Naive thymus-derived CD4-positive, alpha-beta T cell (primary cell): ENCODE measurements at regions not wholly inside any gene's neighbourhood (a gene's known extent, or its start where the extent isn't known, plus 50 kb on each side); places are given as distances from the start of the nearest gene placed in this dataset.

Source experiments
- ATAC-seq: fragments of 150-1000 bp; cut with Tn5 transposase; 2 replicates; pipeline ENCODE4 v1.10.0; 2021; ENCODE audit warnings: mild to moderate bottlenecking, moderate library complexity
- CTCF ChIA-PET: fragments of 350-600 bp; sonication (Branson Sonifier 250); formaldehyde crosslinking; loops from one replicate; lab custom pipeline; 2021; ENCODE audit warnings: antibody characterized with exemption; lab: Charles Lee
- POLR2A ChIA-PET: fragments of 350-600 bp; sonication (Branson Sonifier 250); formaldehyde crosslinking; loops from one replicate; lab custom pipeline; 2021; ENCODE audit warnings: antibody characterized with exemption, inconsistent platforms; lab: Charles Lee
- DNase-seq, 9 donors: peaks; one replicate each; pipeline versions ENCODE4 v3.0.0 to v3.0.0-alpha.2; 2020 to 2022; ENCODE audit warnings: mixed read lengths in 1 of 9
- H3K27ac ChIP-seq: one replicate; pipeline ENCODE4 v1.7.0; 2013; ENCODE audit warnings: mild to moderate bottlenecking, low read depth, low read length, moderate library complexity
- H3K27me3 ChIP-seq, 2 donors: one replicate each; pipeline ENCODE4 v1.7.0; 2013; ENCODE audit warnings: low read length in 2 of 2, mild to moderate bottlenecking in 2 of 2, moderate library complexity in 2 of 2; ENCODE audit not compliant: control insufficient read depth in 2 of 2, insufficient read depth in 2 of 2
- H3K36me3 ChIP-seq, 3 experiments: 1 replicate in 2 of 3; 2 replicates in 1 of 3; pipeline ENCODE4 v1.7.0; 2013; ENCODE audit warnings: low read length in 3 of 3, mild to moderate bottlenecking in 3 of 3, moderate library complexity in 1 of 3; ENCODE audit not compliant: insufficient read depth in 3 of 3, control insufficient read depth in 2 of 3
- H3K4me1 ChIP-seq, 2 donors: one replicate each; pipeline ENCODE4 v1.7.0; 2013; ENCODE audit warnings: low read length in 2 of 2, mild to moderate bottlenecking in 2 of 2, moderate library complexity in 1 of 2; ENCODE audit not compliant: control insufficient read depth in 2 of 2, insufficient read depth in 2 of 2
- H3K4me3 ChIP-seq: 2 replicates; pipeline ENCODE4 v1.7.0; 2013; ENCODE audit warnings: mild to moderate bottlenecking, low read length
- H3K9me3 ChIP-seq, 3 experiments: 1 replicate in 2 of 3; 2 replicates in 1 of 3; pipeline ENCODE4 v1.7.0; 2013; ENCODE audit warnings: low read length in 3 of 3; ENCODE audit not compliant: control insufficient read depth in 2 of 3
- H3K27ac Mint-ChIP-seq, 9 donors: one replicate each; pipeline ENCODE4 v1.8.0; 2020 to 2022; ENCODE audit warnings: mixed read lengths in 9 of 9, mild to moderate bottlenecking in 8 of 9, moderate library complexity in 5 of 9, inconsistent platforms in 2 of 9
- H3K27me3 Mint-ChIP-seq, 5 donors: one replicate each; pipeline ENCODE4 v1.8.0; 2021 to 2022; ENCODE audit warnings: mixed read lengths in 5 of 5, mild to moderate bottlenecking in 1 of 5
- H3K36me3 Mint-ChIP-seq, 5 donors: one replicate each; pipeline ENCODE4 v1.8.0; 2020 to 2022; ENCODE audit warnings: mixed read lengths in 5 of 5, mild to moderate bottlenecking in 3 of 5, inconsistent platforms in 1 of 5
- H3K4me1 Mint-ChIP-seq, 7 donors: one replicate each; pipeline ENCODE4 v1.8.0; 2020 to 2022; ENCODE audit warnings: mixed read lengths in 7 of 7, mild to moderate bottlenecking in 3 of 7, inconsistent platforms in 1 of 7
- H3K4me3 Mint-ChIP-seq, 10 donors: one replicate each; pipeline ENCODE4 v1.8.0; 2020 to 2022; ENCODE audit warnings: mild to moderate bottlenecking in 10 of 10, mixed read lengths in 10 of 10, moderate library complexity in 6 of 10, inconsistent platforms in 2 of 10
- H3K9me3 Mint-ChIP-seq, 11 donors: one replicate each; pipeline ENCODE4 v1.8.0; 2020 to 2022; ENCODE audit warnings: mixed read lengths in 11 of 11, mild to moderate bottlenecking in 4 of 11, inconsistent platforms in 1 of 11, moderate library complexity in 1 of 11
- intact Hi-C, 2 donors: fragments of 100-400 bp; cut with micrococcal nuclease; formaldehyde crosslinking; loops; one replicate each; pipeline ENCODE4 v1.15.1; 2023

GRCh38 chr2:8577573-8577972, 104.3 kb upstream of the ID2 start:
- CTCF ChIA-PET: interaction anchor here (0.6 kb wide), 1 partner anchor 1534 kb away, joined by 5 read pairs; no protein-coding TSS in a partner anchor
- Histone ChIP-seq H3K4me3 (no peak overlapping the region), H3K4me1 (peaks cover 20 to 23% of the 10 kb centered on the region in 2 donors), H3K9me3 (no peaks in the 10 kb centered on the region), H3K27ac (no peak overlapping the region), H3K36me3 (no peaks in the 10 kb centered on the region), H3K27me3 (no peaks in the 10 kb centered on the region)
- POLR2A ChIA-PET: no interaction called here
- Mint-ChIP-seq H3K27ac (no peak overlapping the region), H3K4me1 (peaks cover 34 to 51% (median 41%) of the 10 kb centered on the region in 7 donors), H3K4me3 (no peak overlapping the region), H3K27me3 (peaks cover 0 to 18% (median 9%) of the 10 kb centered on the region in 5 donors), H3K9me3 (no peaks in the 10 kb centered on the region), H3K36me3 (no peaks in the 10 kb centered on the region)
- intact Hi-C loops: no loop called here
- ATAC-seq (no peak), DNase-seq (peak in 1 of 9 donors; percentile 20)

- peaks cover 33 to 55% (median 43%) of the 10 kb centered on the region in 7 donors for H3K4me1 Mint-ChIP-seq
- DNase-seq (peak in 1 of 9 donors; percentile 15), ATAC-seq (no peak)
- Histone ChIP-seq H3K9me3 (no peaks in the 10 kb centered on the region), H3K4me1 (peaks cover 20 to 23% of the 10 kb centered on the region in 2 donors), H3K36me3 (no peaks in the 10 kb centered on the region), H3K27ac (no peak overlapping the region), H3K4me3 (no peak overlapping the region), H3K27me3 (no peaks in the 10 kb centered on the region)
- H3K4me3 Mint-ChIP-seq: peak overlapping the region in 1 of 10 donors; percentile 20
- H3K36me3 Mint-ChIP-seq: no peaks in the 10 kb centered on the region
- H3K9me3 Mint-ChIP-seq: no peaks in the 10 kb centered on the region
- POLR2A ChIA-PET: no interaction called here
- peaks cover 0 to 18% (median 9%) of the 10 kb centered on the region in 5 donors for H3K27me3 Mint-ChIP-seq
- CTCF ChIA-PET: interaction anchor here (0.6 kb wide), 1 partner anchor 1535 kb away, joined by 5 read pairs; no protein-coding TSS in a partner anchor
- peak overlapping the region in 1 of 9 donors; percentile 23 for H3K27ac Mint-ChIP-seq
- intact Hi-C loops: no loop called here
Measured at GRCh38 chr2:8578335-8579244, 103.3 kb upstream of the ID2 start.

- POLR2A ChIA-PET: no interaction called here
Measured at GRCh38 chr2:8579485-8580085, 102.3 kb upstream of the ID2 start.

GRCh38 chr2:8580316-8581233, 101.3 kb upstream of the ID2 start:
- Mint-ChIP-seq H3K9me3 (no peaks in the 10 kb centered on the region), H3K4me3 (no peak overlapping the region), H3K4me1 (peaks cover 25 to 56% (median 34%) of the 10 kb centered on the region in 7 donors)

More at GRCh38 chr2:8579485-8580085, 102.3 kb upstream of the ID2 start:
- no peak for DNase-seq
- H3K27ac ChIP-seq: no peak overlapping the region
- Mint-ChIP-seq H3K27me3 (peaks cover 5 to 18% (median 9%) of the 10 kb centered on the region in 5 donors), H3K4me1 (peaks cover 31 to 59% (median 41%) of the 10 kb centered on the region in 7 donors), H3K4me3 (no peak overlapping the region), H3K36me3 (no peaks in the 10 kb centered on the region), H3K9me3 (no peaks in the 10 kb centered on the region), H3K27ac (no peak overlapping the region)
- peaks cover 20 to 23% of the 10 kb centered on the region in 2 donors for H3K4me1 ChIP-seq
- ATAC-seq: no peak
- no peaks in the 10 kb centered on the region for H3K36me3 ChIP-seq
- no peaks in the 10 kb centered on the region for H3K27me3 ChIP-seq
- no peak overlapping the region for H3K4me3 ChIP-seq
- intact Hi-C loops: no loop called here
- CTCF ChIA-PET: no interaction called here
- H3K9me3 ChIP-seq: no peaks in the 10 kb centered on the region

GRCh38 chr2:8581234-8581561, 100.7 kb upstream of the ID2 start:
- intact Hi-C loops: no loop called here
- no peaks in the 10 kb centered on the region for H3K36me3 Mint-ChIP-seq
- H3K9me3 Mint-ChIP-seq: no peaks in the 10 kb centered on the region
- no peak overlapping the region for H3K27ac Mint-ChIP-seq
- no peak overlapping the region for H3K4me3 Mint-ChIP-seq
- H3K27me3 Mint-ChIP-seq: peaks cover 4 to 13% (median 7%) of the 10 kb centered on the region in 5 donors
- no peak overlapping the region for H3K27ac ChIP-seq
- CTCF ChIA-PET: no interaction called here
- POLR2A ChIA-PET: no interaction called here
- H3K4me1 ChIP-seq: peaks cover 8 to 10% of the 10 kb centered on the region in 2 donors
- no peaks in the 10 kb centered on the region for H3K9me3 ChIP-seq
- peaks cover 20 to 50% (median 29%) of the 10 kb centered on the region in 7 donors for H3K4me1 Mint-ChIP-seq
- peak in 1 of 9 donors; percentile 19 for DNase-seq
- H3K4me3 ChIP-seq: no peak overlapping the region
- H3K27me3 ChIP-seq: no peaks in the 10 kb centered on the region
- no peaks in the 10 kb centered on the region for H3K36me3 ChIP-seq
- no peak for ATAC-seq

More at GRCh38 chr2:8580316-8581233, 101.3 kb upstream of the ID2 start:
- ChIA-PET CTCF (no interaction called here), POLR2A (no interaction called here)
- Histone ChIP-seq H3K36me3 (no peaks in the 10 kb centered on the region), H3K4me1 (peaks cover 14 to 16% of the 10 kb centered on the region in 2 donors), H3K27me3 (no peaks in the 10 kb centered on the region), H3K27ac (no peak overlapping the region), H3K9me3 (no peaks in the 10 kb centered on the region), H3K4me3 (no peak overlapping the region)
- ATAC-seq (no peak), DNase-seq (peak in 1 of 9 donors; percentile 21)
- Mint-ChIP-seq H3K27ac (peak overlapping the region in 1 of 9 donors; percentile 80), H3K27me3 (peaks cover 5 to 16% (median 9%) of the 10 kb centered on the region in 5 donors), H3K36me3 (no peaks in the 10 kb centered on the region)
- intact Hi-C loops: no loop called here

- H3K36me3 ChIP-seq: no peaks in the 10 kb centered on the region
- peaks cover 4 to 5% of the 10 kb centered on the region in 2 donors for H3K4me1 ChIP-seq
- no peak for DNase-seq
- CTCF ChIA-PET: no interaction called here
- H3K4me3 ChIP-seq: no peak overlapping the region
- Mint-ChIP-seq H3K27ac (no peak overlapping the region), H3K36me3 (no peaks in the 10 kb centered on the region), H3K27me3 (peaks cover 2 to 10% (median 6%) of the 10 kb centered on the region in 5 donors), H3K4me1 (peaks cover 16 to 46% (median 25%) of the 10 kb centered on the region in 7 donors), H3K4me3 (no peak overlapping the region), H3K9me3 (no peaks in the 10 kb centered on the region)
- H3K27ac ChIP-seq: no peak overlapping the region
- ATAC-seq: no peak
- no peaks in the 10 kb centered on the region for H3K27me3 ChIP-seq
- intact Hi-C loops: no loop called here
- no peaks in the 10 kb centered on the region for H3K9me3 ChIP-seq
- POLR2A ChIA-PET: no interaction called here
Measured at GRCh38 chr2:8581601-8582041, 100.2 kb upstream of the ID2 start.
